KMS-11 (cell line): ENCODE measurements at regions not wholly inside any gene's neighbourhood (a gene's known extent, or its start where the extent isn't known, plus 50 kb on each side); places are given as distances from the start of the nearest gene placed in this dataset.

ENCODE experiments used
- H2AFZ ChIP-seq: fragments of 200-600 bp; sonication (generic); 2 replicates; pipeline ENCODE4 v1.6.1; 2016; ENCODE audit warnings: antibody characterized with exemption, mixed run types, low read depth
- H3K27ac ChIP-seq: fragments of 200-600 bp; sonication (generic); 2 replicates; pipeline ENCODE4 v1.6.1; 2016; ENCODE audit warnings: mild to moderate bottlenecking, mixed run types
- H3K27me3 ChIP-seq: fragments of 200-600 bp; sonication (generic); 2 replicates; pipeline ENCODE4 v1.6.1; 2017; ENCODE audit warnings: mild to moderate bottlenecking, low read depth, mixed run types, moderate library complexity; ENCODE audit not compliant: insufficient read depth
- H3K36me3 ChIP-seq: fragments of 200-600 bp; sonication (generic); 2 replicates; pipeline ENCODE4 v1.6.1; 2017; ENCODE audit warnings: mild to moderate bottlenecking, mixed run types; ENCODE audit not compliant: insufficient read depth
- H3K4me1 ChIP-seq: fragments of 200-600 bp; sonication (generic); 2 replicates; pipeline ENCODE4 v1.6.1; 2016; ENCODE audit warnings: mild to moderate bottlenecking, low read depth, mixed run types; ENCODE audit not compliant: poor library complexity, severe bottlenecking
- H3K4me2 ChIP-seq: fragments of 200-600 bp; sonication (generic); 2 replicates; pipeline ENCODE4 v1.7.0; 2016; ENCODE audit warnings: mild to moderate bottlenecking, mixed run types
- H3K4me3 ChIP-seq: fragments of 200-600 bp; sonication (generic); IDR thresholded peaks from 2 replicates; pipeline ENCODE4 v1.6.1; 2017; ENCODE audit warnings: low read depth, low read length, mixed read lengths; ENCODE audit not compliant: insufficient read depth
- H3K79me2 ChIP-seq: fragments of 200-600 bp; sonication (generic); 2 replicates; pipeline ENCODE4 v1.6.1; 2016; ENCODE audit warnings: low read depth, mixed run types; ENCODE audit not compliant: insufficient read depth
- H3K9ac ChIP-seq: fragments of 200-600 bp; sonication (generic); 2 replicates; pipeline ENCODE4 v1.6.1; 2016; ENCODE audit warnings: mild to moderate bottlenecking, mixed run types
- H4K20me1 ChIP-seq: fragments of 200-600 bp; sonication (generic); 2 replicates; pipeline ENCODE4 v1.6.1; 2016; ENCODE audit warnings: mild to moderate bottlenecking, mixed run types; ENCODE audit not compliant: insufficient read depth
- TF ChIP-seq, protein P1 (sequence below): fragments of 200-600 bp; sonication (generic); conservative IDR thresholded peaks from 2 replicates; pipeline ENCODE4 v1.6.1; 2017; ENCODE audit warnings: low read depth, mild to moderate bottlenecking, antibody characterized with exemption, low read length, moderate library complexity, mixed read lengths

DNA sequence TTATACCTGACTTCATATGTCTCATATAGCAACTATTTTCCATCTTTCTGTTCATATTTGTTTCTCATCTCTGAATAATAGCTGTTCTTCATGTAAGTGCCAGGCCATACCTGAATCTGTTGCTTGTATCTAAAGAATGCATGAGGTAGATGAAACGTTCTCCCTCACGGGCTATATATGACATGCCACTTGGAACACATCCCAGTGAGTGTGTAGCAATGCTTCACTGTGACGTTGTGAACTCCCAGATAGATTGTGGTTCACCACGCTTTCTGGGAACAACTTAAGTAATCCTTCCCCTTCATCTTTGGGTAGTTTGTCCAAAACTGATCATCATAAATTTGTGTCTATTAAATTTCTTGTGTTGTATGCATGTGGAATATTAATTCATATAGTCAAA, 60.1 kb downstream of the RDH14 start:
- no peak overlapping the region for H3K27ac ChIP-seq
- no peak overlapping the region for H3K9ac ChIP-seq
- H2AFZ ChIP-seq, result no peak overlapping the region
- H3K4me3 ChIP-seq, result no peak overlapping the region
- no peaks in the 10 kb centered on the region for H3K36me3 ChIP-seq
- H4K20me1 ChIP-seq, result no peaks in the 10 kb centered on the region
- no peaks in the 10 kb centered on the region for H3K27me3 ChIP-seq
- H3K4me1 ChIP-seq, result no peaks in the 10 kb centered on the region
- no peak overlapping the region for H3K4me2 ChIP-seq
- TF ChIP-seq, protein P1, sequence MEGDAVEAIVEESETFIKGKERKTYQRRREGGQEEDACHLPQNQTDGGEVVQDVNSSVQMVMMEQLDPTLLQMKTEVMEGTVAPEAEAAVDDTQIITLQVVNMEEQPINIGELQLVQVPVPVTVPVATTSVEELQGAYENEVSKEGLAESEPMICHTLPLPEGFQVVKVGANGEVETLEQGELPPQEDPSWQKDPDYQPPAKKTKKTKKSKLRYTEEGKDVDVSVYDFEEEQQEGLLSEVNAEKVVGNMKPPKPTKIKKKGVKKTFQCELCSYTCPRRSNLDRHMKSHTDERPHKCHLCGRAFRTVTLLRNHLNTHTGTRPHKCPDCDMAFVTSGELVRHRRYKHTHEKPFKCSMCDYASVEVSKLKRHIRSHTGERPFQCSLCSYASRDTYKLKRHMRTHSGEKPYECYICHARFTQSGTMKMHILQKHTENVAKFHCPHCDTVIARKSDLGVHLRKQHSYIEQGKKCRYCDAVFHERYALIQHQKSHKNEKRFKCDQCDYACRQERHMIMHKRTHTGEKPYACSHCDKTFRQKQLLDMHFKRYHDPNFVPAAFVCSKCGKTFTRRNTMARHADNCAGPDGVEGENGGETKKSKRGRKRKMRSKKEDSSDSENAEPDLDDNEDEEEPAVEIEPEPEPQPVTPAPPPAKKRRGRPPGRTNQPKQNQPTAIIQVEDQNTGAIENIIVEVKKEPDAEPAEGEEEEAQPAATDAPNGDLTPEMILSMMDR, result no peak
- no peaks in the 10 kb centered on the region for H3K79me2 ChIP-seq

DNA sequence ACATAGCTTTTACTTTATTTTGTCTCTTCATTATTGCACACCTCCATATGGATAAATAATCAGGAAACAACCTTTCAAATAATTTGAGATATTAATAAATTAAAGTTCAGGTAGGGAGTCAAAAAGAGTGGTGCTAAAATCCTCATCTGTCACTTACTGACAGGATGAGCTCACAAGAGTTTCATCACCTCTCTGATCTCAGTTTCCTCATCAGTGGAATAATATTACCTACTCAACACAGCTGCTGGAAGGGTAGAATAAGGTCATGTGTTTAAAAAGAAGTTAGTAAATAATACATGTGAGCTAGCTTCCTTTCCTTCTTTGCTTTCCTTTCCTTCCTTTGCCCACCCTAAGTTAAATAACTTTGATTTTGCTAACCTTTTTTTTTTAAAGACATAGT, 61.9 kb downstream of the RDH14 start:
- H3K9ac ChIP-seq, result no peak overlapping the region
- H3K4me3 ChIP-seq, result no peak overlapping the region
- H3K36me3 ChIP-seq, result no peaks in the 10 kb centered on the region
- H3K79me2 ChIP-seq, result no peaks in the 10 kb centered on the region
- no peak overlapping the region for H2AFZ ChIP-seq
- no peaks in the 10 kb centered on the region for H3K4me1 ChIP-seq
- no peak overlapping the region for H3K27ac ChIP-seq
- TF ChIP-seq, protein P1, result no peak
- H4K20me1 ChIP-seq, result no peaks in the 10 kb centered on the region
- no peak overlapping the region for H3K4me2 ChIP-seq
- H3K27me3 ChIP-seq, result no peaks in the 10 kb centered on the region

GRCh38 chr2:18496516-18496915, 63.9 kb downstream of the RDH14 start:
- no peak overlapping the region for H3K4me3 ChIP-seq
- no peaks in the 10 kb centered on the region for H3K4me1 ChIP-seq
- H3K79me2 ChIP-seq, result no peaks in the 10 kb centered on the region
- no peaks in the 10 kb centered on the region for H3K27me3 ChIP-seq
- H3K4me2 ChIP-seq, result no peak overlapping the region
- no peaks in the 10 kb centered on the region for H4K20me1 ChIP-seq
- H3K27ac ChIP-seq, result no peak overlapping the region
- H2AFZ ChIP-seq, result no peak overlapping the region
- H3K36me3 ChIP-seq, result no peaks in the 10 kb centered on the region
- no peak overlapping the region for H3K9ac ChIP-seq
- TF ChIP-seq, protein P1, result no peak

GRCh38 chr2:18495058-18495457, 65.4 kb downstream of the RDH14 start:
- H2AFZ ChIP-seq, result no peak overlapping the region
- no peak overlapping the region for H3K4me3 ChIP-seq
- H3K27me3 ChIP-seq, result no peaks in the 10 kb centered on the region
- H3K27ac ChIP-seq, result no peak overlapping the region
- H4K20me1 ChIP-seq, result no peaks in the 10 kb centered on the region
- no peaks in the 10 kb centered on the region for H3K4me1 ChIP-seq
- H3K79me2 ChIP-seq, result no peaks in the 10 kb centered on the region
- H3K9ac ChIP-seq, result no peak overlapping the region
- no peaks in the 10 kb centered on the region for H3K36me3 ChIP-seq
- no peak overlapping the region for H3K4me2 ChIP-seq
- TF ChIP-seq, protein P1, result no peak
